SK-N-SH (cell line): ENCODE measurements at regions not wholly inside any gene's neighbourhood (a gene's known extent, or its start where the extent isn't known, plus 50 kb on each side); places are given as distances from the start of the nearest gene placed in this dataset.
"Not testable (repeated sequence)": the region's sequence is repeated elsewhere in the genome, so short reads cannot be mapped to it uniquely, and the experiment has no call there.

Experiments used
- CTCF ChIA-PET: fragments of 300-600, 350-600 bp; formaldehyde crosslinking; extraction: SDS; loops from one replicate; lab custom pipeline; 2021; lab: Yijun Ruan, JAX
- POLR2A ChIA-PET: fragments of 350-600 bp; sonication (Branson Sonifier 250); formaldehyde crosslinking; extraction: SDS; loops from one replicate; lab custom pipeline; 2020; ENCODE audit warnings: antibody characterized with exemption, inconsistent platforms; lab: Yijun Ruan, JAX
- DNase-seq: peaks from one replicate; pipeline ENCODE4 v3.0.0; 2012
- H2AFZ ChIP-seq: fragments of 200-600 bp; sonication (generic); 2 replicates; pipeline ENCODE4 v1.8.1; 2016; ENCODE audit warnings: antibody characterized with exemption, mild to moderate bottlenecking, low read depth
- H3F3A ChIP-seq: fragments of 200-600 bp; sonication (generic); replicated peaks from 2 replicates; pipeline ENCODE3; 2016; ENCODE audit warnings: antibody characterized with exemption, mild to moderate bottlenecking; ENCODE audit not compliant: insufficient read depth
- H3K27ac ChIP-seq, 2 experiments: fragments of 200-500 bp in 1 of 2; fragments of 200-600 bp in 1 of 2; sonication (Bioruptor generic) in 1 of 2; sonication (generic), shearing (Covaris generic) in 1 of 2; 2 replicates each; pipeline versions ENCODE4 v1.5.1 to v1.6.1; 2014 to 2016; ENCODE audit warnings: low read depth in 2 of 2, inconsistent platforms in 1 of 2, low read length in 1 of 2, mild to moderate bottlenecking in 1 of 2, mixed read lengths in 1 of 2
- H3K27me3 ChIP-seq: fragments of 200-600 bp; sonication (generic), shearing (Covaris generic); 2 replicates; pipeline ENCODE4 v1.6.1; 2016; ENCODE audit warnings: mixed run types; ENCODE audit not compliant: insufficient read depth
- H3K36me3 ChIP-seq, 2 experiments: fragments of 200-500 bp in 1 of 2; fragments of 200-600 bp in 1 of 2; sonication (Bioruptor generic) in 1 of 2; sonication (generic) in 1 of 2; replicated peaks in 1 of 2; 2 replicates each; pipeline versions ENCODE3 to v1.5.1; 2014 to 2016; ENCODE audit warnings: low read length in 1 of 2, mild to moderate bottlenecking in 1 of 2; ENCODE audit not compliant: insufficient read depth in 2 of 2, control insufficient read depth in 1 of 2
- H3K4me1 ChIP-seq, 2 experiments: fragments of 200-500 bp in 1 of 2; fragments of 200-600 bp in 1 of 2; sonication (Bioruptor generic) in 1 of 2; sonication (generic), shearing (Covaris generic) in 1 of 2; 2 replicates each; pipeline versions ENCODE4 v1.5.1 to v1.6.1; 2014 to 2016; ENCODE audit warnings: low read depth in 1 of 2, low read length in 1 of 2, mixed run types in 1 of 2; ENCODE audit not compliant: insufficient read depth in 2 of 2, control insufficient read depth in 1 of 2
- H3K4me2 ChIP-seq: fragments of 200-600 bp; sonication (generic), shearing (Covaris generic); 2 replicates; pipeline ENCODE4 v1.6.1; 2017; ENCODE audit warnings: mixed run types
- H3K4me3 ChIP-seq, 2 experiments: fragments of 200-500 bp in 1 of 2; fragments of 200-600 bp in 1 of 2; sonication (Bioruptor generic) in 1 of 2; sonication (generic), shearing (Covaris generic) in 1 of 2; 2 replicates each; pipeline versions ENCODE4 v1.5.1 to v1.8.1; 2014 to 2016; ENCODE audit warnings: low read depth in 2 of 2, inconsistent platforms in 1 of 2, low read length in 1 of 2, mild to moderate bottlenecking in 1 of 2, mixed read lengths in 1 of 2, moderate library complexity in 1 of 2
- H3K79me2 ChIP-seq: fragments of 200-600 bp; sonication (generic); 2 replicates; pipeline ENCODE4 v1.8.1; 2017; ENCODE audit warnings: mild to moderate bottlenecking; ENCODE audit not compliant: insufficient read depth
- H3K9ac ChIP-seq: fragments of 200-600 bp; sonication (generic); 2 replicates; pipeline ENCODE4 v1.6.1; 2017; ENCODE audit warnings: mixed run types
- H3K9me2 ChIP-seq: fragments of 200-600 bp; sonication (generic); 2 replicates; pipeline ENCODE4 v1.6.1; 2017; ENCODE audit warnings: mixed run types
- H3K9me3 ChIP-seq: fragments of 200-600 bp; sonication (generic); 2 replicates; pipeline ENCODE4 v1.6.1; 2017; ENCODE audit warnings: mixed run types, mild to moderate bottlenecking, moderate library complexity
- H4K20me1 ChIP-seq: fragments of 200-600 bp; sonication (generic); 2 replicates; pipeline ENCODE4 v1.6.1; 2017; ENCODE audit warnings: mild to moderate bottlenecking, mixed run types; ENCODE audit not compliant: insufficient read depth
- EP300 ChIP-seq, 2 experiments: IDR thresholded peaks; 2 replicates each; pipeline versions ENCODE4 v1.4.0 to v1.6.1; 2012; ENCODE audit warnings: borderline replicate concordance in 1 of 2, low read depth in 1 of 2, low read length in 1 of 2
- EZH2phosphoT487 ChIP-seq: fragments of 200-600 bp; sonication (generic); IDR thresholded peaks from 2 replicates; pipeline ENCODE4 v1.6.1; 2017; ENCODE audit warnings: low read depth, mixed run types, mild to moderate bottlenecking, antibody characterized with exemption, moderate library complexity, borderline replicate concordance
- FOXM1 ChIP-seq: IDR thresholded peaks from 2 replicates; pipeline ENCODE4 v1.4.0; 2012; ENCODE audit warnings: low read depth, mild to moderate bottlenecking
- GABPA ChIP-seq: IDR thresholded peaks from 2 replicates; pipeline ENCODE4 v1.4.0; 2012; ENCODE audit warnings: low read depth, mild to moderate bottlenecking
- JUND ChIP-seq: IDR thresholded peaks from 2 replicates; pipeline ENCODE4 v1.4.0; 2012
- MEF2A ChIP-seq: IDR thresholded peaks from 2 replicates; pipeline ENCODE4 v1.4.0; 2012; ENCODE audit warnings: low read depth, borderline replicate concordance
- REST ChIP-seq: IDR thresholded peaks from 2 replicates; pipeline ENCODE4 v1.6.1; 2012; ENCODE audit warnings: mild to moderate bottlenecking, low read depth, low read length, moderate library complexity
- RXRA ChIP-seq: IDR thresholded peaks from 2 replicates; pipeline ENCODE4 v1.4.0; 2012; ENCODE audit warnings: low read depth, mild to moderate bottlenecking, borderline replicate concordance
- TCF12 ChIP-seq: IDR thresholded peaks from 2 replicates; pipeline ENCODE4 v1.4.0; 2012
- TEAD4 ChIP-seq: IDR thresholded peaks from 2 replicates; pipeline ENCODE4 v1.4.0; 2012; ENCODE audit warnings: mild to moderate bottlenecking, borderline replicate concordance; ENCODE audit not compliant: insufficient read depth
- YY1 ChIP-seq: IDR thresholded peaks from 2 replicates; pipeline ENCODE4 v1.4.0; 2012; ENCODE audit warnings: low read depth, mild to moderate bottlenecking
- WGBS: methylation state at CpG from one replicate; pipeline ENCODE4 v1.1.6; 2017; ENCODE audit warnings: low lambda C conversion rate; 5-methylcytosine and 5-hydroxymethylcytosine counted together

- WGBS, result 40% methylated on average over 8 of the region's 14 CpGs
- ChIA-PET POLR2A (no interaction called here), CTCF (interaction anchor here (1.1 kb wide), 1 partner anchor 468 kb away, joined by 4 read pairs; no protein-coding TSS in a partner anchor)
- Histone ChIP-seq H3K9ac (no peak overlapping the region), H3K9me3 (no peaks in the 10 kb centered on the region), H3F3A (no peaks in the 10 kb centered on the region), H3K4me1 (no peaks in the 10 kb centered on the region), H4K20me1 (no peaks in the 10 kb centered on the region), H3K27ac (no peak overlapping the region), H3K4me2 (no peak overlapping the region), H3K27me3 (peaks cover 9% of the 10 kb centered on the region; the same call in 1 of the 2 replicates), H3K79me2 (no peaks in the 10 kb centered on the region), H3K36me3 (no peaks in the 10 kb centered on the region), H3K4me3 (no peak overlapping the region), H2AFZ (no peak overlapping the region), H3K9me2 (no peaks in the 10 kb centered on the region)
- no peak for DNase-seq
- TF ChIP-seq EZH2phosphoT487 (no peak), FOXM1 (no peak), MEF2A (no peak), GABPA (no peak), RXRA (no peak), TCF12 (no peak), REST (no peak)
Observed at GRCh38 chr17:34424814-34425491, 61.9 kb upstream of the CCL1 start.

GRCh38 chr17:34423978-34424813 is 61.2 kb upstream of the CCL1 start:
- CTCF ChIA-PET, result interaction anchor here (1.1 kb wide), 1 partner anchor 468 kb away, joined by 4 read pairs; no protein-coding TSS in a partner anchor
- no peaks in the 10 kb centered on the region for H4K20me1 ChIP-seq
- no peak overlapping the region for H3K4me2 ChIP-seq
- H2AFZ ChIP-seq, result no peak overlapping the region
- WGBS, result 26% methylated on average over 25 of the region's 29 CpGs
- TF ChIP-seq FOXM1 (no peak), JUND (no peak), TEAD4 (no peak), YY1 (no peak), EP300 (IDR thresholded peaks at IDR 0.05; ENCODE audit: borderline replicate concordance in 1 of 2, low read depth in 1 of 2, low read length in 1 of 2) (no peak)
- H3K79me2 ChIP-seq, result no peaks in the 10 kb centered on the region
- POLR2A ChIA-PET, result no interaction called here
- no peaks in the 10 kb centered on the region for H3F3A ChIP-seq
- no peak overlapping the region for H3K9ac ChIP-seq
- H3K27me3 ChIP-seq, result peaks cover 9% of the 10 kb centered on the region; the same call in 1 of the 2 replicates
- H3K4me1 ChIP-seq, result no peaks in the 10 kb centered on the region
- H3K36me3 ChIP-seq, result no peaks in the 10 kb centered on the region
- no peak for DNase-seq
- H3K4me3 ChIP-seq, result no peak overlapping the region
- H3K9me2 ChIP-seq, result no peaks in the 10 kb centered on the region
- no peak overlapping the region for H3K27ac ChIP-seq
- no peaks in the 10 kb centered on the region for H3K9me3 ChIP-seq

GRCh38 chr17:34423315-34423714 is 60.3 kb upstream of the CCL1 start:
- H4K20me1 ChIP-seq, H3K9me2 ChIP-seq, H2AFZ ChIP-seq, H3K4me1 ChIP-seq, H3K4me2 ChIP-seq, H3K9ac ChIP-seq, H3K27ac ChIP-seq, H3K79me2 ChIP-seq, H3F3A ChIP-seq, H3K27me3 ChIP-seq, H3K9me3 ChIP-seq, POLR2A ChIA-PET, H3K4me3 ChIP-seq, H3K36me3 ChIP-seq, DNase-seq: not testable (repeated sequence)
- CTCF ChIA-PET, result interaction anchor here (2.2 to 5.8 kb wide), 2 partner anchors 16 to 696 kb away, joined by 10 to 34 read pairs; partner anchors contain the start of gene RAD51D
- 37% methylated on average over 4 of the region's 7 CpGs for WGBS
